GM18519 (cell line): ENCODE measurements at regions not wholly inside any gene's neighbourhood (a gene's known extent, or its start where the extent isn't known, plus 50 kb on each side); places are given as distances from the start of the nearest gene placed in this dataset.
A peak's percentile ranks its signal among the peaks of the same experiment; 100 is the strongest.
"Not testable (repeated sequence)": the region's sequence is repeated elsewhere in the genome, so short reads cannot be mapped to it uniquely, and the experiment has no call there.

ENCODE experiments used
- ATAC-seq: cut with Tn5 transposase; IDR thresholded peaks from one replicate; pipeline ENCODE4 v1.9.1; 2021; ENCODE audit warnings: mild to moderate bottlenecking, moderate library complexity; ENCODE audit not compliant: unreplicated experiment, low FRiP score

DNA sequence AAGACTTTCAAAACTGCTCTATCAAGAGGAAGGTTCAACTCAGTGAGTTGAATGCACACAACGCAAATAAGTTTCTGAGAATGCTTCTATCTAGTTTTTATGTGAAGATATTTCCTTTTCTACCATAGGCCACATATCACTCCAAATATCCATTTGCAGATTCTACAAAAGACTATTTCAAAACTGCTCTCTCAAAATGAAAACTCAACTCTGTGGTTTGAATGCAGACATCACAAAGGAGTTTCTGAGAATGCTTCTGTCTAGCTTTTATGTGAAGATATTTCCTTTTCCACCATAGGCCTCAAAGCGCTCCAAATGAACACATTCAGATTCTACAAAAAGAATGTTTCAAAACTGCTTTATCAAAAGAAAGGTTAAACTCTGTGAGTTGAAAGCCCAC is 1093.1 kb upstream of the DEFB115 start:
- not testable (repeated sequence) for ATAC-seq

DNA sequence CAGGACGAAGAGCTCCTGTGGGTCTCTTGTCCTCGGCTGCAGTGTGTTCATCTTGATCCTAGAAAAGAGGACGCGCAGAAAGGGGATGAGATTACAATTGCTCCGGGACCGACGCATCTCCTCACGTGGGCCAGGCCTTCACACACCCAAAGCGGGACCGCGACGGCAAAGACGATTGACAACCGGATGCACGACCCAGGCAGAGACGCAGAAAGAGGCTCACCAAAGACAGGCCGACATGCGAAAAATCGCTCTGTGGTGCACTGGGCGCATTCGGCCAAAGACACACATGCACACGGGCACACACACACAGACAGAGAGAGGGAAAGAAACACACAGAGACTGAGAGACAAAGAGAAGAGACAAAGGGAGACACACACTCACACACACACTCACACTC is 1089.9 kb upstream of the DEFB115 start:
- ATAC-seq = no peak

DNA sequence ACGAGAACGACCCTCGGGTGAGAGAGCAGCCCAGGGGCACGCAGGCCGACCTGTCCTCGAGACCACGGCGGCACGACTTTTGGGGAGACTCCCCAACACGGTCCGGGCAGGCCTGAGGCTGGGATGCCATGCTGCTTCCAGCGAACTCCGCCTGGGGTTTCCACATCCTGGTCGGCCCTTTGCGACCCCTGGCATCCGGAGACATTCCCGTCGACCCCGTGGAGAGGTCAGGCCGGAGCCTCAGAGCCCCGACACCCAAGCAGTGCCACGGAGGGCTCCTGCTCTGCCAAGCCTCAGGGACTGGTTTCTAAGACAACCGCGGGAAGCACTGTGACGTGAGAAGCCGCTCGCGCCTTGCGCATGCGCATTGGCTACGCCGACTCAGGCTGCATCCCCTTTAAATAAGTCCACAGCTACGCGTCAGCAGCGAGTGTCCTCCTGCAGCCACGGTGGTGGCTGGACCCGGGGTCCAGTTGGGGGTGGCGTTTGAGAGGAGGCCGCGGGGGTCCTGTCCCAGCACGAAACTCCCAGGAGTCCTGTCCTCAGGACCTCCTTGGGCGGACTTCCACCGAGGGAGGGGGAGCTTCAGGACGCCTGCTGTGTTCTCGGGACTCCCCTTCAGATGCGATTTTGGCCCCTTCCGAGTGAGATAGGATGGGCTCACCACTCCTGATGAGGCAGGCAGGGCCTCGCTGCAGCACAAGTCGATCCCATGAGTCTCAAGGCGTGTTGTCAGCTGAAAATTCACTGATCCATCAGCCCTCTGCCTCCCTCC is 1089.3 kb upstream of the DEFB115 start:
- ATAC-seq = no peak

- ATAC-seq = no peak
Measured at GRCh38 chr20:30168800-30169138, 1088.7 kb upstream of the DEFB115 start.

DNA sequence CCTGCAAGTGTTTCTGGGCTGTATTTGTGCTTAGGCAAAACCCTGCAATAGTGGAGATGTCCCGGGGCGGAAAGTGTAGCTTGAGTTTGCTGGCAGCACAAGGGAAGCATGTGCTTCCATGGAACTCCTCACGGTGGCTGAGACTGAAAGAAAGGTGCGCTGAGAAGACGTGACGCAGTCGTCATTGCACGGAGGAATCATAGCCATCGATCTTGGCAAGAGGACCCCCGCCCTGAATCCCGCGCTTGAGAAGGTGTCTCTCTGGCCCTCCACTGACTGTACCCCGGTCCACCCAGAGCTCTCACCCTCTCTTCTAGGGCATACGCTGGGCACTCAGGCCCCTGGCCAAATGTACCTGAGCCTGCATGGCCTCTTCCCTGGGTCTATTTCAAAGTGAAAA is 1081.8 kb upstream of the DEFB115 start:
- no peak for ATAC-seq

- not testable (repeated sequence) for ATAC-seq
Measured at GRCh38 chr20:30183124-30183523, 1074.3 kb upstream of the DEFB115 start.

- ATAC-seq = not testable (repeated sequence)
Measured at GRCh38 chr20:30191785-30192184, 1065.7 kb upstream of the DEFB115 start.

DNA sequence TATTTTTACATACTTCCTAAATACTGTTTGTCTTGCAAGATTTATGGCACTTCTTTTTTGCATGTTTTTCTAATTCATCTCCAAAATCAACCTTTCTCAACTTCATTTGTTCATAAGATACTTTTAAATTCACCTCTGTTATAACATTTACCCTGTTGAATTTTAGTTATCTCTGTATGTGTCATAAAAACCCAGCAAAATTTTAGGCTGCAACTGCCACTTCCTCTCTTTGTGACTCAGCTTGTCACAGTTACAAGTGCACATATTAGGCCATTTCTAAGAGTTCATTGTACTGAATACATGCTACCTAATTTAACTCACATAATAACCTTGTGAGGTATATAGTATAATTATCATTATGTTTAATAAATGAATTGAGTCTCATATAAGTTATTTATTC is 1023.0 kb upstream of the DEFB115 start:
- ATAC-seq = not testable (repeated sequence)

DNA sequence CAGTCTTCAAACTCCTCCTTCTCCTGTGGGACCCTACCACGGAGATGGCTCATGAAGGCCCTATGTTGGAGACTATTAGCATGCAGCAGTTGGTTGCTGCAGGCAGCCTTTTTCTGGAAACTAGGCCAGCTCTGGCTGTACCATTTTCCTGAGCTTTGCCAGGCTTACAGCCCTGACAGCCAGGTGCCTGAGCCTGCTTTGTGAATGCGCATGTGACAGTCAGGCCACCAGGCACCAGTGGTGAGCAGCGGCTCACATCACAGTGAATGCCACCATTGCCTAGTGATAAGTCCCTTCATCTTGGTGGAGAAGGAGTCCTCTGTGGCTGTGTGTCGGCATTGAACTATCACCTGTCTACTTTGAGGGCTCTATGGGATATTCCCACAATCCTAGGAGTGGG is 982.4 kb upstream of the DEFB115 start:
- not testable (repeated sequence) for ATAC-seq

DNA sequence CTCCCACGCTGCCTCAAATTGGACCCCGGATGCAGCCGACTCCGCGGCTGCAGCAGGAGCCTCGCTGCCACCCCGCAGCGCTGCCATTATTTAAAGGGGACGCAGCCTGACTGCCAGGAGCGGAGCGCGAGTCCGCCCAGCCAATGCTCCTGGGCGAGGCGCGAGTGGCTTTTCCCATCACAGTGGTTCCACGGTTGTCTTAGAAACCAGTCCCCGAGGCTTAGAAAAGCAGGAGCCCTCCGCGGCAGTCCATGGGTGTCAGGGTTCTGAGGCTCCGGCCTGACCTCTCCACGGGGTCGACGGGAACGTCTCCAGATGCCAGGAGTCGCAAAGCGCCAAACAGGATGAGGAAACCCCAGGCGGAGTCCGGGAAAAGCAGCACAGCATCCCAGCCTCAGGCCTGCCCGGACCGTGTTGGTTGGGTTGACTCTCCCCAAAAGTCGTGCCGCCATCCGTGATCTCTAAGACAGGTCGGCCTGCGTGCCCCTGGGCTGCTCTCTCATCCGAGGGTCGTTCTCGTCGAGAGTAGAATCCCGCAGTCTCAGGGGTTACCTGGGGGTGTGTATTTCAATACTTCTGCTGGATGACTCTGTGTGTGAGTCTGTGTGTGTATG is 975.8 kb upstream of the DEFB115 start:
- no peak for ATAC-seq

DNA sequence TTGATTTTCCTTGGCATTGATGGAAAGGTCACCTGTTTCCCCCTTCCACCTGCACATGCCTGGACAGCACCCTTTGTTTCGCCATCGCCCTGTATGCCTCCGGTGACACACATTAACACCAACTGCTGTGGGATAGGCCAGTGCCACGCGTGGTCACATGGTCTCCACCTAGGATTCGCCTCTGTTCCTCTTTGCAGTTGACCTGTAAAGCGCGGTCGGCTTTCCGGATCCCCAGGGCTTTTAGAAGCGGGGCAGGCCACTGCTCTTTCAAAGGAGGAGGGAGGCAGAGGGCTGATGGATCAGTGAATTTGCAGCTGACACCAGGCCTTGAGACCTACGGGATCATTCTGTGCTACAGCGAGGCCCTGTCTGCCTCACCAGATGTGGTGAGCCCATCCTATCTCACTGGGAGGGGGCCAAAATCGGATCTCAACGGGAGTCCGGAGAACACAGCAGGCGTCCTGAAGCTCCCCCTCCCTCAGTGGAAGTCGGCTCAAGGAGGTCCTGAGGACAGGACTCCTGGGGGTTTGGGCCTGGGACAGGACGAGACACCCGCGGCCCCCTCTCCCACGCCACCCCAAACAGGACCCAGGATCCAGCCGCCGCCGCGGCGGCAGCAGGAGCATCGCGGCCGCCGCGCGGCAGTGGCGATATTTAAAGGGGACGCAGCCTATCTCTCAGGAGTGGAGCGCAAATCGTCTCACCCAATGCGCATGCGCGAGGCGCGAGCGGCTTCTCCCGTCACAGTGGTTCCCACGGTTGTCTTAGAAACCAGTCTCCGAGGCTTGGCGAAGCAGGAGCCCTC is 973.8 kb upstream of the DEFB115 start:
- ATAC-seq = peak; percentile 86

- peak; percentile 13 for ATAC-seq
Measured at GRCh38 chr20:30284281-30284905, 973.1 kb upstream of the DEFB115 start.

DNA sequence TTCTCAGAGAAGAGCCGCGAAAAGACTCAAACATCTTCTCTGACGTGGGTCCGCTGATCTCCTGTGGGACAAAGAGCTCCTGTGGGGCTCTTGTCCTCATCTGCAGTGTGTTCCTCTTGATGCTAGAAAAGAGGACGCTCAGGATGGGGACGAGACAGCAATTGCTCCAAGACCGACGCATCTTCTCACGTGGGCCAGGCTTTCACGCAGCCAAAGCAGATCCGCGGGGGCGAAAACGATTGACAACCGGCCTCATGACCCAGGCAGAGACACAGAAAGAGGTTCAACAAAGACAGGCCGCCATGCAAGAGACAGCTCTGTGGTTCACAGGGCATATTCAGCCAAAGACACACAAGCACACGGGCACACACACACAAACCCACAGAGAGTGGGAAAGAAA is 971.8 kb upstream of the DEFB115 start:
- ATAC-seq = no peak

DNA sequence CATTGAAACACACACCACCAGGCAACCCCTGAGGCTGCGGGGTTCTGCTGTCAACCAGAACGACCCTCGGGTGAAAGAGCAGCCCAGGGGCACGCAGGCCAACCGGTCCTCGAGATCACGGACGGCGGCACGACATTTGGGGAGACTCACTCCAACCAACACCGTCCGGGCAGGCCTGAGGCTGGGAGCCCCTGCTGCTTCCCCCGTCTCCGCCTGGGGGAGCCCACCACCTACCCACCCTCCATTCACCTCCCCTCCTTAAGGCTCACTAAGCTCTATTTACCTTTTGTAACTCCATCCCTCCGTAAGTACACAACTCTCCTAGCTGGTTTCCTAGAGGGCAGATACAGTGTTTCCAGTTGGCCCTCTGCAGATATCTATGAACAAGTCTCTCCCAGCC is 971.3 kb upstream of the DEFB115 start:
- ATAC-seq = no peak

GRCh38 chr20:30287459-30287858 is 970.0 kb upstream of the DEFB115 start:
- not testable (repeated sequence) for ATAC-seq

- ATAC-seq = no peak
Measured at GRCh38 chr20:30288346-30288745, 969.1 kb upstream of the DEFB115 start.

DNA sequence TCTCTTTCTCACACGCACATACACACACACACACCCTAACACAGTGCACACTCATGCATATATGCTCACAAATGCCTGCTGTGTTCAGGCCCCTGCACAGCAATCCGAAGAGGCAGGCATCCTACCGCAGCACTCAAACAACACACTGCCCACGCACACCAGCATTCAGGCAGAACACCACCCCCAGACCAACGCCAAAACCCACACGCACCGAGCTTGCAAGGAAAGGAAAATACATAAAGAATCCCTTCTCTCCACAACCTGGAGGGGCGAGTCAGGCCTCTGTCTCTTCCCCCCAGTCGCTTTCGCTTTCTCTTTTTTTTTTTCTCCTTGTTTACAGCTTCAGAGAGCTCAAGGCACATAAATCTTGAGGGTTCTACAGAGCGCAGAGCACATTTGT is 968.4 kb upstream of the DEFB115 start:
- ATAC-seq = not testable (repeated sequence)

DNA sequence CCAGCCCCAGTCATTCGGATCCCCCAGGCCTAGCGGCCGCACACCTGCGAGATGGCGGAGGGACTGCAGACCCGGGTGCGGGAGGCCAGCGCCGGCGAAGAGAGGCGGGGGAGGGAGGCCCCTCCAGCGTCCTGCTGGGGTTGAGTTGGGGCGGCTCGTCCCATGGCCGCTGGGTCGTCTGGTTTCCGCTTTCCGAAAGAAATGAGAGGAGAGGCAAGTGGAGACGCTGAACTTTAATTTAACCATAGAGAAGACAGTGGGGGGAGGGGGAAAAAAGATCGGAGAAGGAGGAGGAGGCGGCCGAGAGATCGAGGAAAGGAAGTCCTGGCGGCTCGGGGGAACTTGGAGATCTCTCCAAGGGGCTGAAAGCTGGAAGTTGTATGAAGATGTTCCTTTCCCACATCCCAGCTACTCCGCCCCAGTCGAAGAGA is 967.7 kb upstream of the DEFB115 start:
- ATAC-seq = not testable (repeated sequence)

DNA sequence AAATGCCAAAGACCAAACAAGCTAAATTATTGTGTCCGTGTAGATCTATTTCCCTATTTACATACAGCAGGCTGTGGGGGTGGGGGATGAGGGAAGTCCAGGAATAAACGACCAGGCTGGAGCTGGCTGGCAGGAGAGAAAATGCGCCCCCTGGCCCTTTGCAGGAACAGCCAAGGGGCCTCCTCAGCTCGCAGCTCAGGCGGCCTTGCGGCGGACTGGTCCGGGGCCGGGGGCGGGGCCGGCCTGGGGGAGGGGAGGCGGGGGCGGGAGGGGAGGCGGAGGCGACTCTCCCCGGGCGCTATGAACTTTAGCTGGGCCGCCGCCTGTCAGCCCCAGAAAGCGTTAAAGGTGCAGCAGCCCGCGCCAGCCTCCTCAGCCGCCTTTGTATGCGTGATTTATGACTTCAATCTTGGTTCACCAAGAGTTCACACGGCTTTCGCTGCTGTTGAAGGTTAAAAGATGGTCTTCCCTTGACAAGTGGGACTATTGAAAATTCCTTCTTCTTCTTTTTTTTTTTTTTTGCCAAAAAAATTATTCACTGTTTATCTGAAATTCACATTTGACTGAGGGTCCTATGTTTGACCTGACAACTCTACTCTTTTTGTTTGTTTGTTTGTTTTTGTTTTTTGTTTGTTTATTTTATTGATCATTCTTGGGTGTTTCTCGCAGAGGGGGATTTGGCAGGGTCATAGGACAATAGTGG is 967.0 kb upstream of the DEFB115 start:
- not testable (repeated sequence) for ATAC-seq

DNA sequence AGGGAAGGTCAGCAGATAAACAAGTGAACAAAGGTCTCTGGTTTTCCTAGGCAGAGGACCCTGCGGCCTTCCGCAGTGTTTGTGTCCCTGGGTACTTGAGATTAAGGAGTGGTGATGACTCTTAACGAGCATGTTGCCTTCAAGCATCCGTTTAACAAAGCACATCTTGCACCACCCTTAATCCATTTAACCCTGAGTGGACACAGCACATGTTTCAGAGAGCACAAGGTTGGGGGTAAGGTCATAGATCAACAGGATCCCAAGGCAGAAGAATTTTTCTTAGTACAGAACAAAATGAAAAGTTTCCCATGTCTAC is 966.4 kb upstream of the DEFB115 start:
- not testable (repeated sequence) for ATAC-seq
